ENCODE measurements at regions not wholly inside any gene's neighbourhood (a gene's known extent, or its start where the extent isn't known, plus 50 kb on each side); places are given as distances from the start of the nearest gene placed in this dataset.
"Not testable (repeated sequence)": the region's sequence is repeated elsewhere in the genome, so short reads cannot be mapped to it uniquely, and the experiment has no call there.

- DNase-seq (ENCODE audit: extremely low read depth in 1 of 2, low read depth in 1 of 2), result no peak
These were observed 199.5 kb upstream of the CAND1 start for GRCh38 chr12:67069451-67070306.

GRCh38 chr12:67070307-67070600 is 198.9 kb upstream of the CAND1 start:
- no peak for DNase-seq (ENCODE audit: extremely low read depth in 1 of 2, low read depth in 1 of 2)

GRCh38 chr12:67070604-67071003 is 198.6 kb upstream of the CAND1 start:
- no peak for DNase-seq (ENCODE audit: extremely low read depth in 1 of 2, low read depth in 1 of 2)

DNA sequence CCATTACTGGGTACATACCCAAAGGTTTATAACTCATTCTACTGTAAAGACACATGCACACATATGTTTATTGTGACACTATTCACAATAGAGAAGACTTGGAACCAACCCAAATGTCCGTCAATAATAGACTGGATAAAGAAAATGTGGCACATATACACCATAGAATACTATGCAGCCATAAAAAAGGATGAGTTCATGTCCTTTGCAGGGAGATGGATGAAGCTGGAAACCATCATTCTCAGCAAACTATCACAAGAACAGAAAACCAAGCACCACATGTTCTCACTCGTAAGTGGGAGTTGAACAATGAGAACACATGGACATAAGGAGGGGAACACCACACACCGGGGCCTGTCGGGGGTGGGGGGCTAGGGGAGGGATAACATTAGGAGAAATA is 196.9 kb upstream of the CAND1 start:
- not testable (repeated sequence) for DNase-seq (ENCODE audit: extremely low read depth in 1 of 2, low read depth in 1 of 2)

GRCh38 chr12:67073336-67073735 is 195.8 kb upstream of the CAND1 start:
- no peak for DNase-seq (ENCODE audit: extremely low read depth in 1 of 2, low read depth in 1 of 2)

- DNase-seq (ENCODE audit: extremely low read depth in 1 of 2, low read depth in 1 of 2), result no peak
These were observed 195.1 kb upstream of the CAND1 start for GRCh38 chr12:67074072-67074471.

DNA sequence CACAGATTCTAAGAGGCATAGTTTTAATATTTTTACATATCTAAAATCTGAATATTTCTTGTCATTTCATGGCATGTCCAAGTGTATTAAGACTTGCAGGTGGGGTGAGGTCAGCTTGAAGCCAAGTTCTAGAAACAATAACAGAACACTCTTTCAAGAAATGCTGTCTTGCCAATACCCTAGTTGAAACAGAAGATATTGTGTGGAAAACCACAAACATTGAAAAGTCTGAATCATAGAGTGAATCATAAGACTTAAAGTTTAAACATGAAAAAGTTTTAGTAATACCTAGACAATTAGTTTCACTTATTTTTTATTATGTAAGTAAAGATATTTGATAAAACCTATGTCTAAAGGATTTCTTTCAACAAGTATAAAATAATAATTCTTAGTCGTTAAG is 191.5 kb upstream of the CAND1 start:
- no peak for DNase-seq (ENCODE audit: extremely low read depth in 1 of 2, low read depth in 1 of 2)

GRCh38 chr12:67078957-67079356 is 190.2 kb upstream of the CAND1 start:
- DNase-seq (ENCODE audit: extremely low read depth in 1 of 2, low read depth in 1 of 2), result no peak

DNA sequence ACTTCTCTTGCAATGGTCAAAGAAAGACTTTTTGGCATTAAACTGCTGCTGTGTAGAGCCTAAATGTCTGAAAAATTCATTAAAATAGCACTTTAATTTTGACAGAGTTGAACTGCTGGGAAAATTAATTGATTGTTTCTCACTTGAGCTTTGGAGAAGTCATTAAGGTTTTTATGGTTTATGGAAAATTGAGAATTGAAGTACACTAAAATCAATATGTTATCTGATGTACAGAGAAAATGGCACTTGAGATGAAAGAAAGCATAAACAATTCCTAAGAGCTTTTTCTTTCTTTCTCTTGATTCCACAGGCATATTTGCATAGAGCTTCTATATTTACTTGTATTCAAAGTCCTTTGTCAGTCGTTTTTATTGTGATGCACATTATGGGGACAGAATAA is 188.5 kb upstream of the CAND1 start:
- no peak for DNase-seq (ENCODE audit: extremely low read depth in 1 of 2, low read depth in 1 of 2)

DNA sequence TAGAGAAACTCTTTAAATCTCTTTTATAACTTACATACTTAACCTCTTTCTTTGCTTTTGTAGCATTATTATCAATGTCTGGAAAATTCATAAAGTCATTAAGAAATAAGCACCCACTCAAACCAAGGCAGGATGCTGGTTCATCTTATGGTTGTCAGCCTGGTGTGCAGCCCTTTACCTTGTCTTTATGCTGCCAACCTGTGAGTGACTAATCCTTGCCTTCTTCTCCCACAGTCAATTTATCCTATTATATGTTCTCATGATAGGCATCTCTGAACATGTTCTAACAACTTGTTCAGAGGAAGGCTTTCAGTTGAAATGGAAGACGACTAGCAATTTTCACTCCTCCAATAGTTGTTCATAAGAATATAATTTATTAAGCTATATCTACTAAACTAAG is 186.9 kb upstream of the CAND1 start:
- no peak for DNase-seq (ENCODE audit: extremely low read depth in 1 of 2, low read depth in 1 of 2)

GRCh38 chr12:67085699-67086098 is 183.5 kb upstream of the CAND1 start:
- DNase-seq (ENCODE audit: extremely low read depth in 1 of 2, low read depth in 1 of 2), result no peak

- no peak for DNase-seq (ENCODE audit: extremely low read depth in 1 of 2, low read depth in 1 of 2)
These were observed 183.0 kb upstream of the CAND1 start for GRCh38 chr12:67086116-67086515.

DNA sequence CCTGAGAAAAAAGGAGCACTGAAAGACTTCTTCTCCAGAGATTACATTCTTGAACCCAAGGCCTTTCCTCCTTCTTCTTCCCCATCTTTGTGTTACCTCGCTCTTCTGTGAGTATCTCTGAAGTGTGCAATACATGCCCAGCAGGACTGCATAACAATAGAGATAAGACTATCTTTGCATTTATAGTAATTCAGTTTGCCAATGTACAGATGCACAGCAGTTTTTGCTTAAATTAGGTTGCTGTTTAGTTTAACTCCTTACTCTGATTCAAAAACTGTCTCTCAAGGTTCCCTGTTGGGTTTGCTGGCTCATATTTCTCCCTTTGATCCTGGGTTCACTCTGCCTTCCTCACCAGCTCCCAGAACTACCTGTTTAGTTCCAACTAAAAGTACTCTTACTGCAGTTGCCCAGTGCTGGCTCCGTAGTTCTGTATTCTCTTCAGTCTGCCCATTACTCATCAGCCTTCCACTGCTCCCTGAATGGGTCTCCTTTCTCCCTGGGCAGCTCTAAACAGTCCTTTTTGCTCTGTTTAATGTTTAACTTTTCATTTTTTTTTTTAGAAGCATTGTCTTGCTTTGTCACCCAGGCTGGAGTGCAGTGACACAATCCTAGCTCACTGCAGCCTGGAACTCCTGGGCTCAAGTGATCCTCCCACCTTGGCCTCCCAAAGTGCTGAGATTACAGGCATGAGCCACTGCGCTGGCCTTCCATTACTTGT is 180.6 kb upstream of the CAND1 start:
- no peak for DNase-seq (ENCODE audit: extremely low read depth in 1 of 2, low read depth in 1 of 2)

DNA sequence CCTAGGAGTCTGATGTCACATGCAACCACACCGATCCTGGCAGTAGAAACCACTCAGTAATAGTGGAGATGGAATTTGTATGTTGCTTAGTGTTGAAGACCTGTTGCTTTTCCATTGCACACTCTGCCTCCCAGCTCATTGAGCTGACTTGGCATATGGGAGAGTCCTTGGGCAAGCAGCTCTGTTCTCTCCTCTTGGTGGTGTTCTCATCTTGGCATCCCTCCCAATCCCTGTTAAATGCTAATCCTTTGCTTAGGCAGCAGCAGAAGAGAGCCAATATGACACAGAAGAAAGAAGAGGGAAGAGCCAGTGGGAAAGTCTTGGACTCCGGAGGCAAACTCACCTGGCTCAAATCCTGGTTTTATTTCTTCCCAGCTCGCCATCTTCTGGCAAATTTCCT is 178.0 kb upstream of the CAND1 start:
- no peak for DNase-seq (ENCODE audit: extremely low read depth in 1 of 2, low read depth in 1 of 2)

DNA sequence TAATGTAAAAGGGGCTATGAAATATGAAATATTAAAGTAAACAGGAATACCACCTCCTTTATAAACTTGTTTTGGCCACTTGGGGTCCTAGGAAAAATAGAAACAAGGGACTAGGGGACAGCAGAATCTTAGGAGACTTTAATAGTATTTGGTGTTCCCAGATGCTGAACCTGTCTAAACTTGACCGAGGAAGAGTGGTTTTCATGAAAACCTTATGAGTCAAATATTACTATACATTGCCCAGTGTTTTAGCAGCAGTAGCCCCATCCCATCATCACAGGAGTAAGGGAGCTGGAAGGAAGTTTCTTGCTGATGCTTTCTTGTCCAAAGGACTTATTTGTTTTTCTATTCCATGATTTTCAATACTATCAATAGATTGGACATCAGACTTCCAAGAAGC is 177.5 kb upstream of the CAND1 start:
- DNase-seq (ENCODE audit: extremely low read depth in 1 of 2, low read depth in 1 of 2), result no peak

GRCh38 chr12:67092934-67093333 is 176.2 kb upstream of the CAND1 start:
- not testable (repeated sequence) for DNase-seq (ENCODE audit: extremely low read depth in 1 of 2, low read depth in 1 of 2)

DNA sequence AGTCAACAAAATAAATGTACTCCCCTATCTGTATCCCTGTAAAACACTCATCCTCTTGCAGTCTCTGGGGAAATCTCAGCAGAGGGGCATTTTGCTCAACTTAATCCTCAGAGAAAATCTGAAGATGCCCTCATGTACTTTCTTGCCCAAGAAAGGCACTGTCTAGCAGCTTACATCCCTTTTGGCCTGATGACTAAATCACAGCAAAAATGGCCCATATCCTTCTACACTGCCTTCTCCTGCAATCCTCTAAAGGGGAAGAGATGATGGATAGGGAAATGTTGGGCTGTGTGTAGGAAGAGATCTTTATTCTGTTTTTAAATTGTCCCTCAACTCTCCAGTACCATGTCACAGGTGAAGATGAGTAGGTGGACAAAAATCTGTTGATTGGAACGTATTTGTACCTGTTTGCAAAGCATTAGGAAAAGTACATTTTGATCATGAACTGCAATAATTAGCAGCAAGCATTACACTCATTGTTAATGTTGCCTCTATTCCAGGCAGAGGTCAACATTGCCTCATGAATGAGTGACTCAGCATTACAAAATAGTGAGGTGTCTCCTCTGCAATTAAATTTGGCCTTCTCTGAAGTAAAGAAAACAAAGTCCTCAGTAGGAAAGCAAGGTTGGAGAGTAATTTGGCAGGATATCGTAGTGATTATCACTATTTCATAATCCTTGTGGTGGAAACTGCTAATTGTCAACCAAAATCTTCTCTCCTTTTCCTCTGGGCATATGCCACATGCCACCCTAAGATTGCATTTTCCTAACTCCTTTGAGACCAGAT is 172.4 kb upstream of the CAND1 start:
- no peak for DNase-seq (ENCODE audit: extremely low read depth in 1 of 2, low read depth in 1 of 2)

- no peak for DNase-seq (ENCODE audit: extremely low read depth in 1 of 2, low read depth in 1 of 2)
These were observed 169.3 kb upstream of the CAND1 start for GRCh38 chr12:67099858-67100257.

DNA sequence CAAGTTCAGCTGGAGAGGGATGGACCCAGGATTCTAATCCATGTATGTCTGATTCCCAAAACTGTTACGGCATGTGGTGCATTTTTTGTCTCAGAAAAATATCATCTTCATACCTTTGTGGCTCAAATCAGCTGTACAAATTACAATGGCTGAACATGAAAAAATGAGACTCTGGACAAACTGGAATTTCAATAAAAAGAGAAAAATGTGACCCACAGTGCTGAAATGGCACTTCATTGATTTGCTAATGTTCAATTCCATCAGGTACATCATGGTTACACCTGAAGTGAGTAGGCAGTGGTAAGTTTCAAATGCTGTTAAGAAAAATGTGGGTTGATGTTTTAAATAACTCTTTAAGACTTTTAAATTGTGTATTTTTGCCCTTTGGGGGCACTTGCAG is 165.6 kb upstream of the CAND1 start:
- no peak for DNase-seq (ENCODE audit: extremely low read depth in 1 of 2, low read depth in 1 of 2)

- no peak for DNase-seq (ENCODE audit: extremely low read depth in 1 of 2, low read depth in 1 of 2)
These were observed 161.9 kb upstream of the CAND1 start for GRCh38 chr12:67107235-67107634.

- DNase-seq (ENCODE audit: extremely low read depth in 1 of 2, low read depth in 1 of 2), result no peak
These were observed 161.3 kb upstream of the CAND1 start for GRCh38 chr12:67107751-67108269.

GRCh38 chr12:67110345-67110744 is 158.8 kb upstream of the CAND1 start:
- not testable (repeated sequence) for DNase-seq (ENCODE audit: extremely low read depth in 1 of 2, low read depth in 1 of 2)
